ENCODE measurements at regions not wholly inside any gene's neighbourhood (a gene's known extent, or its start where the extent isn't known, plus 50 kb on each side); places are given as distances from the start of the nearest gene placed in this dataset.

DNA sequence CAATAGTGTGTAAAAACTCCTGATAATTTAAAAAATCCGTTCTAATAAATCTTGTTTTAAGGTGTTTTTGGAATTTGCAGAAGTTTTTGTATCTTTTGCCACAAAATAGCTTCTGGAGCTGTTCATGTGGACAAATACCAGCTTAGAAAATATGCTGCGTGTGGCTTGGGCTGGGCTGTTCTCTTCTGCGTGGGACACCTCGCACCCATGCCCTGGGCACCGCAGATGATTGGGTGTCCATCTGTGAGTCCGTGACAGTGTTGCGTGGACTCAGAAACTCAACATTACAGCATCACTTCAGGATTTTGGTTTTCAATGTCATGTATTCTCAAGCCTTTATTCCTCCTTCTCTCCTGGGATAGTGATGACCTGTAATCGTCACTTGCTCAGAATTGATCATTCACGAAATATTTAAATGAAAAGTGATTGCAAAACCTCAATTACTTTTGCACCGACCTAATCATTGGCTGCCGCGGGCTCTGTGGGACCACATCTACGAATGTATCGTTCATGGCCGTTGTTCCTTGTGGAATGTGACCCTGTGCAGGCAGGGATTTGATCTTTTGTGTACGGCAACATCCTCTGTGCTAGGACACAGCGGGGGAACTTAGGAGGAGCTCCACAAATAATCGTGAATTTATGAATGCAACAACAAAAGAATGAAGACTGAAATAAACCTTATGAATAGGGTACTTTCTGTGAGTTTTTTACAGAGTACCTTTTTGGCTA lies 210.3 kb upstream of the FOXF1 start:
- no TSS peak for BruUV-seq (replicated peaks)
- Histone ChIP-seq H3K36me3 (ENCODE audit: control insufficient read depth in 2 of 2, insufficient read depth in 2 of 2, low read length in 1 of 2) (no peaks in the 10 kb centered on the region), H3K4me1 (ENCODE audit: control insufficient read depth, insufficient read depth, low read length) (no peaks in the 10 kb centered on the region), H3K4me3 (no peak overlapping the region), H3K9me3 (replicated peaks; ENCODE audit: control insufficient read depth, insufficient read depth, low read length) (no peaks in the 10 kb centered on the region; the same call in 2 of the 3 replicates), H3K27me3 (replicated peaks in 1 of 2; ENCODE audit: control insufficient read depth in 2 of 2, insufficient read depth in 2 of 2, low read length in 1 of 2) (peaks cover 3 to 13% of the 10 kb centered on the region in 2 experiments), H2AFZ (ENCODE audit: control insufficient read depth, low read depth, low read length) (no peak overlapping the region), H3K4me2 (ENCODE audit: control insufficient read depth, insufficient read depth) (no peak overlapping the region), H3K27ac (ENCODE audit: control insufficient read depth, insufficient read depth) (no peak overlapping the region), H4K20me1 (ENCODE audit: control insufficient read depth, insufficient read depth) (no peaks in the 10 kb centered on the region), H3K9ac (ENCODE audit: control insufficient read depth, insufficient read depth, low read length) (no peak overlapping the region), H3K79me2 (ENCODE audit: control insufficient read depth, insufficient read depth, low read length) (no peaks in the 10 kb centered on the region)
- DNase-seq (ENCODE audit: low read depth, low spot score) (no peak), ATAC-seq (no peak), FAIRE-seq (no peak)
- intact Hi-C loops (cut with micrococcal nuclease; ENCODE audit: unreplicated experiment) (no loop called here), in situ Hi-C loops (cut with MboI) (no loop called here)
- CTCF ChIA-PET = interaction anchor here (0.6 to 0.9 kb wide), 2 partner anchors 12 to 227 kb away, joined by 3 read pairs; no protein-coding TSS in a partner anchor
- POLR2A ChIA-PET = no interaction called here
- RAD21 ChIA-PET (ENCODE audit: unreplicated experiment) = interaction anchor here (0.6 kb wide), 1 partner anchor 227 kb away, joined by 5 read pairs; no protein-coding TSS in a partner anchor
- SMC1A ChIA-PET (ENCODE audit: uncharacterized antibody, unreplicated experiment) = interaction anchor here (0.7 kb wide), 2 partner anchors 222 to 993 kb away, joined by 3 to 5 read pairs; no protein-coding TSS in a partner anchor
- TF ChIP-seq HDAC6 (IDR thresholded peaks at IDR 0.05; ENCODE audit: unreplicated experiment) = no peak
- TF ChIP-seq PAX8 (IDR thresholded peaks at IDR 0.05) = no peak
- no peak for TF ChIP-seq NR2C1 (IDR thresholded peaks at IDR 0.05)
- TF ChIP-seq PKNOX1 (IDR thresholded peaks at IDR 0.05) = no peak
- TF ChIP-seq, protein P1, sequence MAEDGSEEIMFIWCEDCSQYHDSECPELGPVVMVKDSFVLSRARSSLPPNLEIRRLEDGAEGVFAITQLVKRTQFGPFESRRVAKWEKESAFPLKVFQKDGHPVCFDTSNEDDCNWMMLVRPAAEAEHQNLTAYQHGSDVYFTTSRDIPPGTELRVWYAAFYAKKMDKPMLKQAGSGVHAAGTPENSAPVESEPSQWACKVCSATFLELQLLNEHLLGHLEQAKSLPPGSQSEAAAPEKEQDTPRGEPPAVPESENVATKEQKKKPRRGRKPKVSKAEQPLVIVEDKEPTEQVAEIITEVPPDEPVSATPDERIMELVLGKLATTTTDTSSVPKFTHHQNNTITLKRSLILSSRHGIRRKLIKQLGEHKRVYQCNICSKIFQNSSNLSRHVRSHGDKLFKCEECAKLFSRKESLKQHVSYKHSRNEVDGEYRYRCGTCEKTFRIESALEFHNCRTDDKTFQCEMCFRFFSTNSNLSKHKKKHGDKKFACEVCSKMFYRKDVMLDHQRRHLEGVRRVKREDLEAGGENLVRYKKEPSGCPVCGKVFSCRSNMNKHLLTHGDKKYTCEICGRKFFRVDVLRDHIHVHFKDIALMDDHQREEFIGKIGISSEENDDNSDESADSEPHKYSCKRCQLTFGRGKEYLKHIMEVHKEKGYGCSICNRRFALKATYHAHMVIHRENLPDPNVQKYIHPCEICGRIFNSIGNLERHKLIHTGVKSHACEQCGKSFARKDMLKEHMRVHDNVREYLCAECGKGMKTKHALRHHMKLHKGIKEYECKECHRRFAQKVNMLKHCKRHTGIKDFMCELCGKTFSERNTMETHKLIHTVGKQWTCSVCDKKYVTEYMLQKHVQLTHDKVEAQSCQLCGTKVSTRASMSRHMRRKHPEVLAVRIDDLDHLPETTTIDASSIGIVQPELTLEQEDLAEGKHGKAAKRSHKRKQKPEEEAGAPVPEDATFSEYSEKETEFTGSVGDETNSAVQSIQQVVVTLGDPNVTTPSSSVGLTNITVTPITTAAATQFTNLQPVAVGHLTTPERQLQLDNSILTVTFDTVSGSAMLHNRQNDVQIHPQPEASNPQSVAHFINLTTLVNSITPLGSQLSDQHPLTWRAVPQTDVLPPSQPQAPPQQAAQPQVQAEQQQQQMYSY (CRISPR knock-in tag; IDR thresholded peaks at IDR 0.05) = no peak
- TF ChIP-seq SREBF2 (IDR thresholded peaks at IDR 0.05; ENCODE audit: low read length) = no peak
- TF ChIP-seq ELK1 (IDR thresholded peaks at IDR 0.05; ENCODE audit: low read depth, low read length) = no peak
- TF ChIP-seq ZNF687 (IDR thresholded peaks at IDR 0.05) = no peak
- no peak for TF ChIP-seq SPI1 (IDR thresholded peaks at IDR 0.05; ENCODE audit: borderline replicate concordance, insufficient read depth, low read depth, low read length)
- no peak for TF ChIP-seq MYC (IDR thresholded peaks at IDR 0.05; ENCODE audit: insufficient read depth, insufficient read length, insufficient replicate concordance, low read length, severe bottlenecking)
- WGBS (ENCODE audit: insufficient coverage, insufficient replicate concordance, low lambda C conversion rate, missing lambda C conversion rate) = 21% methylated on average over 18 of the region's 18 CpGs

All from GM12878 (cell line).